ENCODE measurements at regions not wholly inside any gene's neighbourhood (a gene's known extent, or its start where the extent isn't known, plus 50 kb on each side); places are given as distances from the start of the nearest gene placed in this dataset.
"Not testable (repeated sequence)": the region's sequence is repeated elsewhere in the genome, so short reads cannot be mapped to it uniquely, and the experiment has no call there.

DNA sequence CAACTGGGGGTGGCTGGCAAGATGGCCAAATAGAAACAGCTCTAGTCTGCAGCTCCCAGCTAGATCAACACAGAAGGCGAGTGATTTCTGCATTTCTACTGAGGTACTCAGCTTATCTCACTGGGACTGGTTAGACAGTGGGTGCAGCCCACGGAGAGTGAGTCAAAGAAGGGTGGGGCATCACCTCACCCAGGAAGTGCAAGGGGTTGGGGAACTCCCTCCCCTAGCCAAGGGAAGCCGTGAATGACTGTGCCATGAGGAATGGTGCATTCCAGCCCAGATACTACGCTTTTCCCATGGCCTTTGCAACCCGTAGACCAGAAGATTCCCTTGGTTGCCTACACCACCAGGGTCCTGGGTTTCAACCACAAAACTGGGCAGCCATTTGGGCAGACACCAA, 452.6 kb downstream of the NR4A2 start:
- not testable (repeated sequence) for DNase-seq

DNA sequence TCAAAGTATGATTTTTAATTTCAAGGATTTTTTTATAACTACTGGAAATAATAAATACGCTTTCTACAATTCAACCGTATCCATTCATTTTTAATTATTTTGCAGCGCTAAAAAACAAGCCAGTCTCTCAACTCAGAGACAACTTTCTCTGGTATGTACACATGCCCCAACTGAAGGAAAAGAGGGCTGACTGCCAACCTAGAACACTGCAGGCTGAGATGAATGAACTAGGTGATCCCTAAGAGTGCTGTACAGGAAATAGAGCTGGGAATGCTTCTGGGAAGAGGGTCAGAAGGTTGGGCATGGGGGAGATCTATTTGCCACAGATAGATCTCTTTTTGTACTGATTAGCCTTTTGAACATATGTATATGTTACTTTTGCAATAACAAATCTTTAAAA, 460.1 kb downstream of the NR4A2 start:
- DNase-seq, result no peak

DNA sequence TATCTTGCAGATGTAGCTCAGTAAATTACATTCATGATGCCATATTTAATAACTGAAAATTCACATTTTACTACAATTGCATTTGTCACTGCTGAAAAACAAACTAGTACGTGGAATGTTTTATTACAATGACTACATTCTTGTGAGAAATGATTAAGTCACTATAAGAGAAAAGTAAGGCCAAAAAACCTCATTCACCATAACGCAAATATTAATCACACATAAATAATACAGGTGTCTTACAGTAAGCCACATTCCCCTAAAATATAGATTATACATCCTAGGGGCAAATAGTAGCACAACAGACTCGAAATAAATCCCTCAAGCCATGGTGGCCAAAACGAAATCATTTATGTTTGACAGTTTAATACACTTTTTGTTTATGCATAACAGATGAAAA, 460.6 kb downstream of the NR4A2 start:
- no peak for DNase-seq

DNA sequence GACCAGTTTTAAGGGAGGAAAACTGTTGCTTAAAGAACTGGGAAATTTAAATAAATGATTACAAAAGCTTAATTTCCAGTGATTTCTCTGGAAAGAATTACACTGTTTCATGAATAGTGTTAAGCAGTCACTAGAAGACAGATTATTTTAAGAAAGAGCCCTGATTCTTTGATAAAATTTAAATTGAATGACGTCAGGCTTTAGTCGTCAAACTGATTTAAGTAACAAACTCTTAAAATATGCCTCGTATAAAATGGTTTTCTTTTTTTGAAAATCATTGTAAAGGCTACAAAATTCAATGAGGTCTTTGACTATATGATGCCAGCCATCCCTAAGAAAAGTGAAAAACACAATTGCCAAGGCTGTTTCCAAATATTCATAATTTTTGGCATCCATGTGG, 465.0 kb downstream of the NR4A2 start:
- no peak for DNase-seq

DNA sequence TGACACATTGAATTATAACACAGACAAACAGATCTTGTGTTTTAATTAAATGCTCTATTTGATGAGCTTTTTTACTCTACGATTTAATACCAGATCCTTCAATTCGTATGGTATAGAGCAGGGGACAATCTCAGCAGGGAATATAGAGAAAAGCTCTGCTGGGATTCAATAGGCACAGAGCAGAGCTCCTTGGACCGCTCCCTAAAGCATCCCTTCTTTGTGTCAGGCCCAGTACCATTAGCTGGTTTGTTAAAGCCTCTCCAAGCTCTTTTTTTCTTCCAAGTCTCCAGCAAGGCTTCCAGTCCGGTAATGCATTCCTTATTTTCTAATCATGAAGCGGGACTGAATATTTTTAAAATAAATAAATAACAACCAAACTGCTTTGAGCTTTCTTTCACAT, 466.0 kb downstream of the NR4A2 start:
- no peak for DNase-seq

DNA sequence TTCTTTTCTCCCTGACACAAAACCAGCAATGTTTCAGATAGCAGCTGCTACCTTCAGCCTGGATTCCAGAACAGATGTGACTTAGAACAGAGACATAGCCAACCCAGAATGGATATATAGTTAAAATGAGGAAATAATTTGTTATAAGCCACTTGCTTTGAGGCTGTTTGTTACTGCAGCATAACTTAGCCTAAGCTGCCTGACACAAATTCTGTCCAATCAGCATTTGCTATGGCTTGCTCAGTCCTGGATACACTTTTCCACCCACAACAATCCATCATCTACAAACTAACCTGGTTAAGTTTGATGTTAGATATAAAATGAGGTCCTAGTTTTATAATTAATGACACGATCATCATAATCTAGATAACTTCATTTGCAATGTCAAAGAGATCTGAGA, 480.4 kb downstream of the NR4A2 start:
- DNase-seq, result no peak

DNA sequence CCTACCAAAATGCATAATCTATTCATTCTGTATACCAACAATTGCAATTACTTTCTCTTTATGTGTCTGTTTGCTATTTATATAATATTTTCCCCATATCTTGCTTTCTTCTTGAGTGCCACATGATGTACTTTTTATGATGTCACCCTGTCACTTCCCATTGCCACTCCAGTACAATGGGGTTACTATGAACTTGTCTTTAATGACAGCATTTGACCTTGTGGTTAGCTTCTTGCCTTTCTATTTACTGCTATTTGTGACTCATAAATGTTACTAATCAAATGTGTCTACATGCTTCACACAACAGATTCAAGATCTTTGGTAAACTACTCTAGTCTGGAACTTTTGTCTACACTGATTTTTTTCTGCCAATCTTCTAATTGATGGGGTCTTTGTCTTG, 486.3 kb downstream of the NR4A2 start:
- DNase-seq, result no peak

DNA sequence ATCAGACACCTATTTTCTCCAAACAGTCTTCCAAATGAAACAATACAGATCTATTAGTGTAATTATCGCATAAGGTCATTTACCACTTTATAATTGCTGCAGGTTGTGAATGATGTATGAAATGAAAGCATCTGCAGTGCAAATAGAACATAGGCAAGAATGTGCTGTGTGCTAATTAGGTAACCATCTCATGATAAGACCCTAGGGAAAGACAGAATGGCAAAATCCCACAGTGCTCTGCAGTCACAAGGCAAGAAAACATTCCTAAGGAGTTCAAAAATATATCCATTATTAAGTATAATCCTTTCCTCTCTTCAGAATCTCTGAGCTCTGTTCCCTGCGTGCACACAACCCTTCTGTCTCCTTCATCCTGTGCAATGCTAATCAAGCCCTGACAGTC, 488.1 kb downstream of the NR4A2 start:
- no peak for DNase-seq

DNA sequence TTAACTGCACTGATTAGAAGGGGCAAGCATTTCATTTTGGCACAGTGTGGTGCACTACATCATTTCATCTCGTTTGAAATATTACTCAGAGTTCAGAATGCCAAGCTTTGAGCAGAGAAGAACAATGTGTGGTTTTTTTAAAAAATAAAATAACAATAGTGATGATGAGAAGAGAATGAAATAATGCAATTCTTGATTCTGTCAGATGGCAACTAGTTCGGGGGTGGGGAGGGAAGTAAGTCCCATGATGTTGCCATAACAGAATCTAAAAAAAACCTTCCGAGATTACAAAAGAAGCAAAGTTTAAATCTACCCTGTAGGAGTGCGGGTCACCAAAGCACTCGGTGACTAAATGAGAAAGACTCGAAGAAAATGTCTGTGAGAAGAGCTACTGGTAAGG, 490.4 kb downstream of the NR4A2 start:
- DNase-seq, result no peak

DNA sequence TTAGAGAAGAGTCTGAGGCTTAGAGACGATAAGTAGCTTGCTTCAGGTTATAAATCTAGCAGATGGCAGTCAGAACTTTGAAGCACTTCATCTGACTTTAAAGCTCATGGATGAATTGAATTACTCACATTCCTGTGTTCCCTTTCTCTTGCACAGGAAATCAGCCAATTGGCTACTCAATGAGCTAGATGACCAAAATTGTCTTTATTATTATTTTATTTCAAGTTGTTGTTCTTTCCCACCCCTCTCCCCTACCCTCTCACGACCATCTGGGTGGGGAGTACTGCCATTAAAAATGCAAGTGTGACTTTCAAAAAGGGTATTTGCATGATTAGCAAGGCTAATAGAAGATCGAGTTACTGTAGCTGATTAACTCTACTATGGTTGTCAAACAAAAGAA, 491.1 kb downstream of the NR4A2 start:
- no peak for DNase-seq

DNA sequence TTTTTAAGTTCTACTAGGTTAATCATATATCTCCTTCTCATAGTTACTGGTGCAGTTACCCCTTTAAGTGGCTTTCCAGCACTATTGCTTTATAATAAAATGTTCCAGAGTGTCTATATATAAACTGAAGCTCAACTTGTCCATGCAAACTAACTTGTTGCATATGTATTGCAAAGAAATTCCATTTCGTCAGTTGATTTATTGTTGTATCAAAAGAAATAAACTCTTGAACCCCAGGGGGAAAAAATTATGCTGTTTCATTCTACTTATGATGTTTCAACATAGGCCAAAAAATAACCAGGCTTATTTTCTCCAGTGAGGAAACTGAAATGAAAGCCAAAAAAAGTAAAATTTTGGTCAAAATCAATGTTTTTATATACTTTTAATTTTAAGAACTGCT, 491.9 kb downstream of the NR4A2 start:
- no peak for DNase-seq

DNA sequence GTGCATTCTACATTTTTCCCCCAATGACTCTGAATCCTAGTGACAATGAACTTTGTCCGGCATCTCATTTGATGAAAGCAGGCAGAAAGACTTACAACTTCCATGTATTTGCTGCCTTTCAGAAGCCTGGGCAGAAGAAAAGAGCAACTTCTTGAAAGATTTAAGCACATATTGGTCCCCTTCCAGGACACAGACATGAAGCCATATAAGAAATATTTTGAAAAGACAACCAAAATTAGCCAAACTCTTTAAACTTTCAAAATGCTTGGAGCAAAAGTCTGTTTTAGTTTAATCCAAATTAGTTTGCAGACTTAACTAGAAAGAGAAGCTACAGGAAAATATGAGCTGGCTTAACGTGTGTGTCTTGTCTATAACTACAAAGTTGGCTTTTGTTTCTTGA, 492.5 kb downstream of the NR4A2 start:
- no peak for DNase-seq

DNA sequence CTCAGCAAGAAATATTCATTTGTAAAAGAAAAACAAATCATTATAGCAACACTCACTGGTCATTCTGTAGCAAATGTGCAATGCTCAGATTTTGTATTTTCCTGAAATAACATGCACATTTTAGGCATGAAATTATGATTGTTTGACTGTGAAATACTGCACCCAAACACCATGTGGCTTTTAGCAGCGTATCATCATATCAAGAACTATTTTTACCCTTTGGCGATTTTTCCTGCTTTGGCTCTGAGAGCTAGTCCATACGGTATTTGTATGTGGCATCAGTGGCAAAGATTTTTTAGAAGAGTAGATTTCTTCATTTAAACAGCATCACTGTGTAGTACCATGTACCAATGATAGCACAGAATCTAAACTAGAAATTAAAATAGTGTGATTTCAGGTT, 493.1 kb downstream of the NR4A2 start:
- no peak for DNase-seq

DNA sequence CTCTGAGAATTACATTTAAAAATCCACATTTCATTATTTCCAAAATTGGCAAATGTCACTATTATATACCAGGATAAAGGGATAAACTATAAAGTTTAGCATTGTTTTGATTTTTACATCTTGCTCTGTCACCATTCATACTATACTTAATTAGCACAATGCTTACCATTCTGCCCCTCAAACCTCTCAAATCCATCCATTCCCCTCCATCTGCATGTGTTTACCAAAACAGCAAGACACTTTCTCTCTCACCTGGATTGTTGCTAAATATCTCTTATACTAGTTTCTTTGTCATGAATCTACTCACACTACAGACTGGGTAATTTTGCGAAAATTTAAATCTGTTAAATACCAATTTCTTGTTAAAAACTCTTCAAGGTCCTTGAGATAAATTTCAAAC, 496.1 kb downstream of the NR4A2 start:
- no peak for DNase-seq

DNA sequence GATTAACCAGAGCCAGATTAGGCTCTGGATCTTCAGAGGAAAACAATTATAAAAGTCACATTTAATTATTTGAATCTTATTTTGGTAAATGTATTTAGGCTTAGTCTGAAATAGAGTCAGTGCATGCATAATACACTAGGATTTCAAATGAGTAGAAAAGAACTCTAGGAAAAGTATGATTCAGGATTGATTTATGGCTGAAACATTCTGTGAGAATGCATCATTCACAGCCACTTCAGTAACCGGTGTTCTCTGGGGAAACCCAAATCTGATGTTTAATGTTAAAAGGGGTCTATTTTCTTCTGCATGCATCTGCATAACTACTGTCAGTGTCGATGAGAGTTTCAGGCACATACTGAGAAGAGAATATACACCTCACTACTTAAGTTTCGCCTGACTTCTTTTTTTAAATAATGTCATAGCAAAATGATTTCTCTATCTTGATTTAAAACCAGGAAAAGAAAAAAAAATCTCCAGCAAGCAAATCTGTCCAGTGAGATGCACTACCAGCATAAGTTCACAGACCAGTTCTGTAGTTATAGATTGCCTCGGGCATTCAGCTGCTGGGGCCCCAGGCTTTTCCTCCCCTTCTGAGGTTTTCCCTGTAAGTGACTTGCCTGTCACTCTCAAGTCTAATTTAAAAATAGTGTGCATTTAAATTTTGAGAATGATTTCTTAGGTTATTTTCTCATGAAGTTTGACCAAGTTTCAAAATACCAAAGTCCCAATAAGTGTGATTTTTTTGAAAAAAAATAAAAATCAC, 501.5 kb downstream of the NR4A2 start:
- DNase-seq, result no peak

DNA sequence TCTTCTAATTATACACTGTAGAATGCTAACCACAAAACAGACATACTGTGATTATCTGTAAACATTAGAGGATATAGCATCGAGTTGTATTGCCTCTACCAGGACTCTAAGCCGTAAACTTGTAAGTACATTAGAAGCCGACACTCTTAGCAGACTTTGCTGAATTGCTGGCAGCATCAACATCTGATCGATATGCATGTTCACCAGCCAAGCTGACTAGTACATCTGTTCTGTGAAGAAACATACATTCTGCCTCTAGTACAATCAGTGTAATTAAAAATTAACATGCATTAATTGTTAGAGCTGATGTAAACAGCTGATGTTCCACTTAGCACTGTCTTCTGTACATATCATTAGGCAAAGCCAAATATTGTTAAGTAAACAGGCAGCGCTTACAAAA, 502.2 kb downstream of the NR4A2 start:
- DNase-seq, result no peak

DNA sequence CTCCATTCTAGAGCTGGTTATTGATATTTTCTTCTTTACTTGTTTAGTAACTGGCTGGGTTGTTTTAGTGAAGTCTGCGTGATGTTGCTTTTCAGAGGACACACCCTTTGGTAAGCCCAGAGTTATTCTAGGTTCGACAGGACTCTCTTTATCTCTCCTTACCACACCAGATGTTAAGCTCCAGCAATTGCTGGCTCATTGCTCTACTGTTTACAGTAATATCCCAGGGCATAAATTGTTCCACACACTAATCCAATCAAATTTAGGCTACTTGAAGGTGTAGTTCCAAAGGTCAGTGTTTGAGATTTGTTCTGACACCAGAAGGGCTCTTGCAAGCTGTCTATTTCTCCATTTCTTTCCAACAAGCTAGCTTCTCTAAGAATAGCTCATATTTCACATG, 506.6 kb downstream of the NR4A2 start:
- DNase-seq, result no peak

DNA sequence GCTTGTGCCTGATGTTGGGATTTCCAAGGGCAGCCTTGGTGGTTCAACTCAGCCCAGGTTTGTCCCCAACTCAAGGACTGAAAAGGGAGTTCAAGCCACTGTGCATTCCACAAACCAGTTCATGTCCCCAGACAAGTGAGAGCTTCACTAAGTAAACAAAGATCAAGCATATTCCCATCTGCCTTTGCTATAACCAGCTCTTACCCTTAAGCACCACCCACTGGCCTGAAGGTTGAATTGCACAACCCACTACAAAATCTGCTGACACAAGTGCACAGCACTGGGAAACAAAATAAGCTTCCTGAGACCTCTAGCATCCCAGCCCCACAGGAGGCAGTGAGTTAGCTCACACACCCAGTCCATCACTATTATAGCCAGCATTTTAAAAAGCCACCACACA, 516.7 kb downstream of the NR4A2 start:
- DNase-seq, result no peak

DNA sequence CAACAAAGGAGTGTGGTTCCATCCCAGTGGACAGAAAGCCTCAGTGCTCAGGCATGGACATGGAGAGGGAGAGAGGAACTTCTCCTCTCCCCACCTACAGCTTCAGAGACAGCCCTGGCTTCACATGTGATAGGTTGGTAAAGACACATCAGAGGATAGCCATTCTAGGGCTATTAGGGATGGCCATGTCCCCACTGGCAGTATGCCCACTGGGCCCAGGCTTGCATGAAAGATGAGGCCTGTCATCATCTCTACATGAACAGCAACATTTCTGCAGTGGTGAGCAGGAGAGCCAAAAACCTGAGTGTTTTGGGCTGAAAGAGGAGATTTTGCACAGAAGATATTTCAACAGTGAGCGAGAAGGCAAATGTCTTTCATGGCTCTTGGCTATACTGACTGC, 517.2 kb downstream of the NR4A2 start:
- no peak for DNase-seq

DNA sequence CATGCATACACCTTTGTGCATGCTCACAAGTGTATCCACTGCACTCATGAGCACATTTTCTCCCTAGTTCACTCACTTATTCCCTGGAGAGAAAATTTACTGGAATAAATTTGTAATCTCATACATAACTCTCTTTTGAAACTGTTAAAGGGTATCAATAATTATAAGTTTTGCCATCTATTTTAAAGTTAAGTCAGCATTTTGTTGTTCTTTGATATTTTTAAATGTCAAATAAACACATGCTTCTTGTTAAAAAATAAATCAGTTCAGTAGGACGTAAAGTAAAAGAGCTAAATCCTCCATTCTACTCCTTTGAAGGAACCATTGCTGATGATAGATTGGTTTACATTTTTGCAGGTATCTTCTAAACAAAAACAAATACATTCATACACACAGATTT, 522.1 kb downstream of the NR4A2 start:
- no peak for DNase-seq

DNA sequence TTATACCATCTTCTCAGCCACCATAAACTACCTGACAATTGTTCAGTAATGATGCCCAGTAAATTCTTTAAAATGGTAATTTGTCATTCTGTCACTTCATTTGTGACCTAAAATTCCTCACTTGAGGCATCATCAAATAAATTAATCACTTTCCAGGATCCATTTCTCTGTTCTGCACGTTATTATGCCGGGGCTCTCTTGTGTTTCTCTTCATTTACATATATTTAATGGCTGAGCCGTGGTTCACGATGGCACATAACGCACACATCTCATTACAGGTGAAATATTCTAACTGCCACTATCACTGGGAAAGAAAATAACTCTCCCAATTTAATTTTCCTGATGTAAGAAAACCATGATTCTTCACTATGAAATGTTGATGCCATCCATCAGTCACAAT, 529.6 kb downstream of the NR4A2 start:
- DNase-seq, result no peak

DNA sequence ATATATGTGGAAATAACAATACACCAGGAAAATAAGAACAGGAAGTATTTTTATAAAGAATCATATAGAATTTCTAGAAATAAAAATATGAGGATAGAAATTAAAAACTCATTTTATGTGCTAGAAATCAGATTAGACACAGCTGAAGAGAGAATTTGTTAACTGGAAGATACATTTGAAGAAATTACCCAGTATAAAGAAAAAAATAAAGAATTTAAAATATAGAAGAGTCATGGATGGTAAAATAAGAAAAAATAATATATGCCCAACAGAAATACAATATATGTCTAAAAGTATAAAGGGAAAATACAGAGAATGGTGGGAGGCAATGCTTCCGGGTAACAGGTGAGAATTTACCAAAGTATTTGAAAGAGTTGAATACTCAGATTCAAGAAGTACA, 539.9 kb downstream of the NR4A2 start:
- DNase-seq, result no peak

DNA sequence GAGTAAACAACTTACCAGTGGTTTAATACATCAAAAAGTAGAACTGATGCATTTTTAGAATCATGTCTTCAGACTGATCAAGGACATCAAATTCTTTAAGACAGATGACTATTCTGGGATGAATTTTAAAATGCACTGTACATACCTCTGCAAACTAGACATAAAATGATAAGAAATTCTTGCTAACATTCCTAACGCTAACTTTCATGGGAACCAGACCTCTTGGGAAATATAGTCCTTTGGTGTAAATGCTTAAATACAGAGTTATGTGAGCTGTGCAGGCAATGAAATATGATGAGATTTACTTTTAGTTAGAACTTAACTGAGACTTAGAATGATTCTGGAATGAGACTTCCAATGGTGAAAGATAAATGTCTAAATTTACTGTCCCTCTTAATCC, 562.0 kb downstream of the NR4A2 start:
- DNase-seq, result no peak

DNA sequence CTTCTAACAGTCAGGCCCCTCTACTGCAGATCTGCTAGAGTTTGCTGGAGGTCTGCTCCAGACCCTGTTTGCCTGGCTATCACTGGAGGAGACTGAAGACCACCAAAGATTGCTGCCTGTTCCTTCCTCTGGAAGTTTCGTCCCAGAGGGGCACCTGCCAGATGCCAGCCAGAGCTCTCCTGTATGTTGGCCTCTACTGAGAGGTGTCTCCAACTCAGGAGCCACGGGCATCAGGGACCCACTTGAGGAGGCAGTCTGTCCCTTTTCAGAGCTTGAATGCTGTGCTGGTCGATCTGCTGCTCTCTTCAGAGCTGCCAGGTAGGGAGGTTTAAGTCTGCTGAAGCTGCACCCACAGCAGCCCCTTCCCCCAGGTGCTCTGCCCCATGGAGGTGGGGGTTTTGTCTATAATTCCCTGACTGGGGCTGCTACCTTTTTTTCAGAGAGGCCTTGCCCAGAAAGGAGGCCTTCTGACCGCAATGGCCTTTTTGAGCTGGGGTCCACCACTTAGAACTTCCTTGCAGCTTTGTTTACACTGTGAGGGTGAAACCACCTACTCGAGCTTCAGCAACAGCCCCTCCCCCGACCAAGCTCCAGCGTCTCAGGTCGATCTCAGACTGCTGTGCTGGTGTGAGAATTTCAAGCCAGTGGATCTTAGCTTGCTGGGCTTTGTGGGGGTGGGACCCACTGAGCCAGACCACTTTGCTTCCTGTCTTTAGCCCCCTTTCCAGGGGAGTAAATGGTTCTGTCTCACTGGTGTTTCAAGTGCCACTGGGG, 566.0 kb downstream of the NR4A2 start:
- no peak for DNase-seq

DNA sequence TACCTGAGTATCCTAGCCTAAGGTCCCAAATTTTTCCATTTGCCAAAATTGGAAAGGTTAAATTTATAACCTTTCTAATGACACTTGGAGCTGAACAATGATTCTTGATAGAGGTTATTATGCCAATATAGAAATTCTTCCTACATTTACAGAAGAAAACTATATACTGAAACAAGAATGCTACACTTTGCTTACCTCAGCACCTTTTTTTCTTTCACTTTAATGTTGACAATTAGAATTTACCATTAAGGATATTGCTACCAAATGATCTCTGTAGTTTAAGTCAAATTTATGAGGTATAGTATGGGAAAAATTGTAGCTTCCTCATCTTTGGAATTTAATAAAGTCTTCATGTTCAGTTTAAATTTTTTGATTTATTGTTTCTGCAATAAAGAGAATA, 577.0 kb downstream of the NR4A2 start:
- DNase-seq, result no peak
